Lower leg skin (tissue), 4 donors: ENCODE measurements at regions not wholly inside any gene's neighbourhood (a gene's known extent, or its start where the extent isn't known, plus 50 kb on each side); places are given as distances from the start of the nearest gene placed in this dataset.
"Not testable (repeated sequence)": the region's sequence is repeated elsewhere in the genome, so short reads cannot be mapped to it uniquely, and the experiment has no call there.

ENCODE experiments used
- DNase-seq, 2 donors: peaks; one replicate each; pipeline ENCODE4 v3.0.0-alpha.2; 2019; ENCODE audit warnings: low spot score in 2 of 2
- H3K4me3 ChIP-seq: fragments of 200-600 bp; sonication (generic); 2 replicates; pipeline ENCODE4 v1.5.1; 2017; ENCODE audit warnings: mild to moderate bottlenecking, low read depth; ENCODE audit not compliant: poor library complexity, severe bottlenecking
- CTCF ChIP-seq, 3 donors: fragments of 450-650 bp; IDR thresholded peaks; one replicate each; pipeline ENCODE4 v1.5.1; 2016; ENCODE audit warnings: antibody characterized with exemption in 3 of 3, mild to moderate bottlenecking in 3 of 3, moderate library complexity in 2 of 3
- POLR2A ChIP-seq, 2 donors: fragments of 450-650 bp; IDR thresholded peaks; one replicate each; pipeline ENCODE4 v1.6.1; 2016 to 2017; ENCODE audit warnings: antibody characterized with exemption in 2 of 2, mild to moderate bottlenecking in 1 of 2, moderate library complexity in 1 of 2
- WGBS, 2 donors: methylation state at CpG; one replicate each; pipeline ENCODE4 v1.1.5; 2018; 5-methylcytosine and 5-hydroxymethylcytosine counted together
- intact Hi-C: fragments of 100-400 bp; cut with DNase I; formaldehyde crosslinking; loops from one replicate; pipeline ENCODE4 v1.15.0; 2023; ENCODE audit warnings: low total_unique reads

GRCh38 chr17:77287432-77288068, 146.8 kb downstream of the SEC14L1 start:
- WGBS, 2 donors: 47 to 51% methylated on average over 9 to 11 of the region's 11 CpGs
- intact Hi-C loops: no loop called here
- H3K4me3 ChIP-seq: no peak overlapping the region
- no peak for DNase-seq
- TF ChIP-seq POLR2A (IDR thresholded peaks at IDR 0.05): no peak
- no peak for TF ChIP-seq CTCF (IDR thresholded peaks at IDR 0.05)

GRCh38 chr17:77288115-77288619, 147.4 kb downstream of the SEC14L1 start:
- TF ChIP-seq POLR2A (IDR thresholded peaks at IDR 0.05): no peak
- TF ChIP-seq CTCF (IDR thresholded peaks at IDR 0.05): no peak
- H3K4me3 ChIP-seq: no peak overlapping the region
- no peak for DNase-seq
- WGBS, 2 donors: 60 to 73% methylated on average over 15 to 17 of the region's 17 CpGs
- intact Hi-C loops: no loop called here

- H3K4me3 ChIP-seq, DNase-seq, intact Hi-C loops: not testable (repeated sequence)
- 95 to 97% methylated on average over 20 of the region's 20 CpGs for WGBS, 2 donors
Observed at GRCh38 chr17:77290759-77291558, 150.2 kb downstream of the SEC14L1 start.

- TF ChIP-seq POLR2A (IDR thresholded peaks at IDR 0.05) (no peak), CTCF (IDR thresholded peaks at IDR 0.05) (no peak)
- no peak for DNase-seq
- no peak overlapping the region for H3K4me3 ChIP-seq
- intact Hi-C loops: no loop called here
- WGBS, 2 donors: 82 to 90% methylated on average over 18 of the region's 18 CpGs
Observed at GRCh38 chr17:77291591-77292386, 151.0 kb downstream of the SEC14L1 start.

- 93 to 95% methylated on average over 20 of the region's 20 CpGs for WGBS, 2 donors
- H3K4me3 ChIP-seq: no peak overlapping the region
- intact Hi-C loops: no loop called here
- DNase-seq: no peak
- TF ChIP-seq POLR2A (IDR thresholded peaks at IDR 0.05) (no peak), CTCF (IDR thresholded peaks at IDR 0.05) (no peak)
Observed at GRCh38 chr17:77294761-77295160, 154.0 kb downstream of the SEC14L1 start.
